ENCODE measurements at regions not wholly inside any gene's neighbourhood (a gene's known extent, or its start where the extent isn't known, plus 50 kb on each side); places are given as distances from the start of the nearest gene placed in this dataset.
"Not testable (repeated sequence)": the region's sequence is repeated elsewhere in the genome, so short reads cannot be mapped to it uniquely, and the experiment has no call there.

GRCh38 chr4:164115236-164115635 is 620.7 kb downstream of the TMA16 start:
- DNase-seq: no peak

GRCh38 chr4:164116286-164116685 is 621.8 kb downstream of the TMA16 start:
- DNase-seq: no peak

GRCh38 chr4:164134388-164134787 is 619.5 kb upstream of the SMIM31 start:
- DNase-seq: peak; percentile 34

- peak; percentile 96 for DNase-seq
Measured at GRCh38 chr4:164136180-164136616, 617.7 kb upstream of the SMIM31 start.

GRCh38 chr4:164138521-164138920 is 615.4 kb upstream of the SMIM31 start:
- DNase-seq: peak; percentile 49

- no peak for DNase-seq
Measured at GRCh38 chr4:164139291-164139690, 614.6 kb upstream of the SMIM31 start.

- not testable (repeated sequence) for DNase-seq
Measured at GRCh38 chr4:164141755-164142375, 612.1 kb upstream of the SMIM31 start.

- no peak for DNase-seq
Measured at GRCh38 chr4:164154416-164154815, 599.5 kb upstream of the SMIM31 start.

GRCh38 chr4:164169591-164169990 is 584.3 kb upstream of the SMIM31 start:
- no peak for DNase-seq

- DNase-seq: no peak
Measured at GRCh38 chr4:164177153-164177552, 576.8 kb upstream of the SMIM31 start.

GRCh38 chr4:164177753-164178152 is 576.2 kb upstream of the SMIM31 start:
- DNase-seq: no peak

GRCh38 chr4:164188236-164188635 is 565.7 kb upstream of the SMIM31 start:
- DNase-seq: no peak

GRCh38 chr4:164192844-164193243 is 561.1 kb upstream of the SMIM31 start:
- no peak for DNase-seq

- no peak for DNase-seq
Measured at GRCh38 chr4:164193676-164194075, 560.3 kb upstream of the SMIM31 start.

GRCh38 chr4:164197556-164197955 is 556.4 kb upstream of the SMIM31 start:
- no peak for DNase-seq

- no peak for DNase-seq
Measured at GRCh38 chr4:164203476-164203875, 550.5 kb upstream of the SMIM31 start.

- DNase-seq: no peak
Measured at GRCh38 chr4:164204434-164204833, 549.5 kb upstream of the SMIM31 start.

GRCh38 chr4:164207460-164207859 is 546.5 kb upstream of the SMIM31 start:
- DNase-seq: no peak

- DNase-seq: no peak
Measured at GRCh38 chr4:164210377-164210776, 543.6 kb upstream of the SMIM31 start.

GRCh38 chr4:164212134-164212533 is 541.8 kb upstream of the SMIM31 start:
- DNase-seq: no peak

GRCh38 chr4:164212714-164213113 is 541.2 kb upstream of the SMIM31 start:
- no peak for DNase-seq

- DNase-seq: no peak
Measured at GRCh38 chr4:164215113-164215741, 538.7 kb upstream of the SMIM31 start.

GRCh38 chr4:164221631-164222030 is 532.3 kb upstream of the SMIM31 start:
- DNase-seq: no peak

- DNase-seq: no peak
Measured at GRCh38 chr4:164224871-164225270, 529.1 kb upstream of the SMIM31 start.

- no peak for DNase-seq
Measured at GRCh38 chr4:164229255-164229654, 524.7 kb upstream of the SMIM31 start.

Measured in OCI-M1 (cell line).